HL-60 (cell line): ENCODE measurements at regions not wholly inside any gene's neighbourhood (a gene's known extent, or its start where the extent isn't known, plus 50 kb on each side); places are given as distances from the start of the nearest gene placed in this dataset.

Source experiments
- DNase-seq, 2 experiments: peaks; one replicate each; pipeline ENCODE4 v3.0.0-alpha.2; 2010 to 2020; ENCODE audit warnings: low read depth in 1 of 2, low spot score in 1 of 2
- H3K27ac ChIP-seq: fragments of 250-450 bp; sonication (Bioruptor Pico); replicated peaks from 2 replicates; pipeline ENCODE4 v1.5.1; 2020; ENCODE audit warnings: mild to moderate bottlenecking, moderate library complexity
- H3K27me3 ChIP-seq: fragments of 250-450 bp; sonication (Bioruptor Pico); 2 replicates; pipeline ENCODE4 v1.5.1; 2021; ENCODE audit warnings: mild to moderate bottlenecking, moderate library complexity; ENCODE audit not compliant: insufficient read depth, poor library complexity, severe bottlenecking
- H3K4me3 ChIP-seq: replicated peaks from 2 replicates; pipeline ENCODE4 v1.5.1; 2011; ENCODE audit warnings: mild to moderate bottlenecking, control low read depth, low read length; ENCODE audit not compliant: insufficient read depth
- GABPA ChIP-seq: IDR thresholded peaks from 2 replicates; pipeline ENCODE4 v1.6.1; 2012; ENCODE audit warnings: low read depth
- POLR2AphosphoS5 ChIP-seq: IDR thresholded peaks from 2 replicates; pipeline ENCODE4 v1.6.1; 2012; ENCODE audit warnings: low read depth
- SPI1 ChIP-seq: IDR thresholded peaks from 2 replicates; pipeline ENCODE4 v1.6.1; 2012; ENCODE audit warnings: low read depth, mild to moderate bottlenecking, borderline replicate concordance
- TF ChIP-seq, protein P1 (sequence below): IDR thresholded peaks from one replicate; pipeline ENCODE4 v1.5.1; 2011; ENCODE audit warnings: low read length, control low read depth, inconsistent platforms; ENCODE audit not compliant: insufficient read depth
- TF ChIP-seq, protein P2 (sequence below): IDR thresholded peaks from 2 replicates; pipeline ENCODE4 v1.6.1; 2012; ENCODE audit warnings: low read depth; ENCODE audit not compliant: insufficient replicate concordance

- DNase-seq = no peak
- TF ChIP-seq, protein P1, sequence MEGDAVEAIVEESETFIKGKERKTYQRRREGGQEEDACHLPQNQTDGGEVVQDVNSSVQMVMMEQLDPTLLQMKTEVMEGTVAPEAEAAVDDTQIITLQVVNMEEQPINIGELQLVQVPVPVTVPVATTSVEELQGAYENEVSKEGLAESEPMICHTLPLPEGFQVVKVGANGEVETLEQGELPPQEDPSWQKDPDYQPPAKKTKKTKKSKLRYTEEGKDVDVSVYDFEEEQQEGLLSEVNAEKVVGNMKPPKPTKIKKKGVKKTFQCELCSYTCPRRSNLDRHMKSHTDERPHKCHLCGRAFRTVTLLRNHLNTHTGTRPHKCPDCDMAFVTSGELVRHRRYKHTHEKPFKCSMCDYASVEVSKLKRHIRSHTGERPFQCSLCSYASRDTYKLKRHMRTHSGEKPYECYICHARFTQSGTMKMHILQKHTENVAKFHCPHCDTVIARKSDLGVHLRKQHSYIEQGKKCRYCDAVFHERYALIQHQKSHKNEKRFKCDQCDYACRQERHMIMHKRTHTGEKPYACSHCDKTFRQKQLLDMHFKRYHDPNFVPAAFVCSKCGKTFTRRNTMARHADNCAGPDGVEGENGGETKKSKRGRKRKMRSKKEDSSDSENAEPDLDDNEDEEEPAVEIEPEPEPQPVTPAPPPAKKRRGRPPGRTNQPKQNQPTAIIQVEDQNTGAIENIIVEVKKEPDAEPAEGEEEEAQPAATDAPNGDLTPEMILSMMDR = no peak
- TF ChIP-seq, protein P2, sequence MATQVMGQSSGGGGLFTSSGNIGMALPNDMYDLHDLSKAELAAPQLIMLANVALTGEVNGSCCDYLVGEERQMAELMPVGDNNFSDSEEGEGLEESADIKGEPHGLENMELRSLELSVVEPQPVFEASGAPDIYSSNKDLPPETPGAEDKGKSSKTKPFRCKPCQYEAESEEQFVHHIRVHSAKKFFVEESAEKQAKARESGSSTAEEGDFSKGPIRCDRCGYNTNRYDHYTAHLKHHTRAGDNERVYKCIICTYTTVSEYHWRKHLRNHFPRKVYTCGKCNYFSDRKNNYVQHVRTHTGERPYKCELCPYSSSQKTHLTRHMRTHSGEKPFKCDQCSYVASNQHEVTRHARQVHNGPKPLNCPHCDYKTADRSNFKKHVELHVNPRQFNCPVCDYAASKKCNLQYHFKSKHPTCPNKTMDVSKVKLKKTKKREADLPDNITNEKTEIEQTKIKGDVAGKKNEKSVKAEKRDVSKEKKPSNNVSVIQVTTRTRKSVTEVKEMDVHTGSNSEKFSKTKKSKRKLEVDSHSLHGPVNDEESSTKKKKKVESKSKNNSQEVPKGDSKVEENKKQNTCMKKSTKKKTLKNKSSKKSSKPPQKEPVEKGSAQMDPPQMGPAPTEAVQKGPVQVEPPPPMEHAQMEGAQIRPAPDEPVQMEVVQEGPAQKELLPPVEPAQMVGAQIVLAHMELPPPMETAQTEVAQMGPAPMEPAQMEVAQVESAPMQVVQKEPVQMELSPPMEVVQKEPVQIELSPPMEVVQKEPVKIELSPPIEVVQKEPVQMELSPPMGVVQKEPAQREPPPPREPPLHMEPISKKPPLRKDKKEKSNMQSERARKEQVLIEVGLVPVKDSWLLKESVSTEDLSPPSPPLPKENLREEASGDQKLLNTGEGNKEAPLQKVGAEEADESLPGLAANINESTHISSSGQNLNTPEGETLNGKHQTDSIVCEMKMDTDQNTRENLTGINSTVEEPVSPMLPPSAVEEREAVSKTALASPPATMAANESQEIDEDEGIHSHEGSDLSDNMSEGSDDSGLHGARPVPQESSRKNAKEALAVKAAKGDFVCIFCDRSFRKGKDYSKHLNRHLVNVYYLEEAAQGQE = no peak
- TF ChIP-seq GABPA (no peak), POLR2AphosphoS5 (no peak), SPI1 (no peak)
- Histone ChIP-seq H3K27me3 (no peaks in the 10 kb centered on the region), H3K4me3 (no peak overlapping the region), H3K27ac (no peak overlapping the region)
Observed at GRCh38 chr20:4457566-4458543, 208.8 kb upstream of the ADRA1D start.

DNA sequence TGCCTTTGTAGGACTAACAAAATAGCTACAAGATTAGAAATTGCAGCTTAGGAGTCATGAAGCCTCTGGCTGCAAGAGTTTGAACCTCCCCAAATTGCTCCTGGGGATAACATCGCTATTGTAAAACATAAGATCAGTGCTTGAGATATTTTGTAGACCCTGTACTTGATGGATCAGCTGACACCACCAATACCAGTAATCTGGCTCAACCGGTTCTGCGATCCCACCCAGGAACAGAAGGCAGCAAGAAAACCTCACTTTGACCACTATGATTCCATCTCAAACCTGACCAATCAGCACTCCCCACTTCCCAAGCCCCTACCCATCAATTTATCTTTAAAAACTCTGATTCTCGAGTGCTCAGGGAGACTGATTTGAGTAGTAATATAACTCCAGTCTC is 206.9 kb upstream of the ADRA1D start:
- TF ChIP-seq SPI1 (no peak), POLR2AphosphoS5 (no peak), GABPA (no peak)
- TF ChIP-seq, protein P2 = no peak
- TF ChIP-seq, protein P1 = no peak
- DNase-seq = no peak
- H3K27ac ChIP-seq = no peak overlapping the region
- no peaks in the 10 kb centered on the region for H3K27me3 ChIP-seq
- H3K4me3 ChIP-seq = no peak overlapping the region

DNA sequence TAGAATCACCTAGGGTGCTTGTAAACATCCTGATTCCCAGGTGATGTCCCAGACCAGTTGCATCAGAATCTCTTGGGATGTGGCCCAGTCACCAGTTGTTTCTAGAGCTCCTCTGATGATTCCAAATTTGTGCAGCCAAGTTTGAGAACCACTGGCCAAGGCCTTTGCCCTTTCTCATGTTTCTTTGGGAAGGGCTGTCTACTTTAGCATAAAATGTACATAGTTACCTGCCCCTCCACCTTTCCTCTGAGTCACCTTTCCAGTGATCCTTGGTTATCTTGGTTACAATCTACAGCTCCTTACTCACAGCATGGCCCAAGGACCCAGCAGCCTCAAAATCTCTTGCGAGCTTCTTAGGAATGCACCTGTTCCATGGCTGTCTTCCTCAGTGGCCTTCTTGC is 206.2 kb upstream of the ADRA1D start:
- H3K4me3 ChIP-seq = no peak overlapping the region
- no peaks in the 10 kb centered on the region for H3K27me3 ChIP-seq
- no peak overlapping the region for H3K27ac ChIP-seq
- no peak for DNase-seq
- TF ChIP-seq, protein P2 = no peak
- TF ChIP-seq GABPA (no peak), SPI1 (no peak), POLR2AphosphoS5 (no peak)
- TF ChIP-seq, protein P1 = no peak
